HEK293 (cell line): ENCODE measurements at regions not wholly inside any gene's neighbourhood (a gene's known extent, or its start where the extent isn't known, plus 50 kb on each side); places are given as distances from the start of the nearest gene placed in this dataset.

Experiments
- CTCF ChIA-PET: fragments of 350-600 bp; formaldehyde crosslinking; extraction: SDS; loops from one replicate; lab custom pipeline; 2021; ENCODE audit warnings: antibody characterized with exemption; lab: Yijun Ruan, JAX
- POLR2A ChIA-PET: fragments of 300-600 bp; formaldehyde crosslinking; extraction: SDS; loops from one replicate; lab custom pipeline; 2020; ENCODE audit warnings: antibody characterized with exemption, inconsistent platforms; lab: Yijun Ruan, JAX
- H3K27ac ChIP-seq: fragments of 200-500 bp; sonication (Bioruptor generic); 2 replicates; pipeline ENCODE4 v1.5.1; 2014; ENCODE audit warnings: low read depth, low read length, control low read depth, inconsistent platforms; ENCODE audit errors: extremely low read depth
- H3K36me3 ChIP-seq, 2 experiments: fragments of 200-500 bp in 1 of 2; sonication (Bioruptor generic) in 1 of 2; 1 replicate in 1 of 2; 2 replicates in 1 of 2; pipeline ENCODE4 v1.5.1; 2014 to 2017; ENCODE audit warnings: inconsistent platforms in 2 of 2, low read length in 2 of 2; ENCODE audit not compliant: control insufficient read depth in 2 of 2, insufficient read depth in 1 of 2
- H3K4me1 ChIP-seq: fragments of 200-500 bp; sonication (Bioruptor generic); 2 replicates; pipeline ENCODE4 v1.5.1; 2014; ENCODE audit warnings: mild to moderate bottlenecking, low read length, inconsistent platforms; ENCODE audit not compliant: control insufficient read depth, insufficient read depth
- H3K4me3 ChIP-seq: 2 replicates; pipeline ENCODE4 v1.5.1; 2011; ENCODE audit warnings: low read depth, mild to moderate bottlenecking, control low read depth, low read length, moderate library complexity
- H3K9me3 ChIP-seq: fragments of 200-500 bp; sonication (Bioruptor generic); 2 replicates; pipeline ENCODE4 v1.5.1; 2014; ENCODE audit warnings: low read depth, low read length, inconsistent platforms; ENCODE audit not compliant: control insufficient read depth, insufficient read depth
- GFI1B ChIP-seq: fragments of 450-650 bp; formaldehyde crosslinking; IDR thresholded peaks from 2 replicates; pipeline ENCODE4 v1.5.1; 2016; ENCODE audit warnings: missing biosample characterization, missing genetic modification characterization
- GLI4 ChIP-seq: fragments of 450-650 bp; formaldehyde crosslinking; IDR thresholded peaks from 2 replicates; pipeline ENCODE4 v1.5.1; 2016; ENCODE audit warnings: missing biosample characterization, missing genetic modification characterization
- OVOL3 ChIP-seq: fragments of 450-650 bp; formaldehyde crosslinking; IDR thresholded peaks from 2 replicates; pipeline ENCODE4 v1.5.1; 2016; ENCODE audit warnings: missing biosample characterization, missing genetic modification characterization
- ZBTB48 ChIP-seq: fragments of 450-650 bp; formaldehyde crosslinking; IDR thresholded peaks from 2 replicates; pipeline ENCODE4 v1.5.1; 2016; ENCODE audit warnings: missing biosample characterization, missing genetic modification characterization
- ZFP41 ChIP-seq: fragments of 450-650 bp; formaldehyde crosslinking; IDR thresholded peaks from 2 replicates; pipeline ENCODE4 v1.5.1; 2016; ENCODE audit warnings: missing biosample characterization, missing genetic modification characterization, borderline replicate concordance
- ZNF138 ChIP-seq: fragments of 450-650 bp; formaldehyde crosslinking; IDR thresholded peaks from 2 replicates; pipeline ENCODE4 v1.5.1; 2016; ENCODE audit warnings: missing biosample characterization, missing genetic modification characterization, borderline replicate concordance
- ZNF211 ChIP-seq: fragments of 450-650 bp; formaldehyde crosslinking; IDR thresholded peaks from 2 replicates; pipeline ENCODE4 v1.5.1; 2016; ENCODE audit warnings: low read depth, missing biosample characterization, missing genetic modification characterization
- ZNF221 ChIP-seq: fragments of 450-650 bp; formaldehyde crosslinking; IDR thresholded peaks from 2 replicates; pipeline ENCODE4 v1.5.1; 2017; ENCODE audit warnings: missing biosample characterization, missing genetic modification characterization, borderline replicate concordance
- ZNF341 ChIP-seq: fragments of 450-650 bp; formaldehyde crosslinking; IDR thresholded peaks from 2 replicates; pipeline ENCODE4; 2016; ENCODE audit warnings: low read depth, missing biosample characterization, missing genetic modification characterization
- ZNF354C ChIP-seq: fragments of 450-650 bp; formaldehyde crosslinking; IDR thresholded peaks from 2 replicates; pipeline ENCODE4 v1.5.1; 2016; ENCODE audit warnings: missing biosample characterization, missing genetic modification characterization, low read depth, borderline replicate concordance
- ZNF473 ChIP-seq: fragments of 450-650 bp; formaldehyde crosslinking; IDR thresholded peaks from 2 replicates; pipeline ENCODE4 v1.5.1; 2017; ENCODE audit warnings: missing biosample characterization, missing genetic modification characterization
- ZNF544 ChIP-seq: fragments of 450-650 bp; formaldehyde crosslinking; IDR thresholded peaks from 2 replicates; pipeline ENCODE4 v1.5.0; 2017; ENCODE audit warnings: missing biosample characterization, missing genetic modification characterization
- ZNF548 ChIP-seq: fragments of 450-650 bp; formaldehyde crosslinking; IDR thresholded peaks from 2 replicates; pipeline ENCODE4 v1.5.1; 2016; ENCODE audit warnings: missing biosample characterization, missing genetic modification characterization
- ZNF549 ChIP-seq: fragments of 450-650 bp; IDR thresholded peaks from 2 replicates; pipeline ENCODE4 v1.5.1; 2018; ENCODE audit warnings: missing biosample characterization, missing genetic modification characterization, mild to moderate bottlenecking, inconsistent platforms, moderate library complexity
- ZNF610 ChIP-seq: fragments of 450-650 bp; formaldehyde crosslinking; IDR thresholded peaks from 2 replicates; pipeline ENCODE4 v1.5.1; 2016; ENCODE audit warnings: missing biosample characterization, missing genetic modification characterization, borderline replicate concordance
- ZNF626 ChIP-seq: fragments of 450-650 bp; sonication (Bioruptor Pico); formaldehyde crosslinking; IDR thresholded peaks from 2 replicates; pipeline ENCODE4 v1.5.1; 2018; ENCODE audit warnings: missing biosample characterization, missing genetic modification characterization, inconsistent platforms
- TF ChIP-seq, protein P1 (sequence below): fragments of 450-650 bp; formaldehyde crosslinking; IDR thresholded peaks from 2 replicates; pipeline ENCODE4 v1.5.1; 2017; ENCODE audit warnings: missing biosample characterization, missing genetic modification characterization
- TF ChIP-seq, protein P2 (sequence below): fragments of 450-650 bp; formaldehyde crosslinking; IDR thresholded peaks from 2 replicates; pipeline ENCODE4 v1.5.1; 2016; ENCODE audit warnings: missing biosample characterization, missing genetic modification characterization
- TF ChIP-seq, protein P3 (sequence below): fragments of 450-650 bp; formaldehyde crosslinking; IDR thresholded peaks from 2 replicates; pipeline ENCODE4 v1.5.1; 2016; ENCODE audit warnings: missing biosample characterization, missing genetic modification characterization, borderline replicate concordance

DNA sequence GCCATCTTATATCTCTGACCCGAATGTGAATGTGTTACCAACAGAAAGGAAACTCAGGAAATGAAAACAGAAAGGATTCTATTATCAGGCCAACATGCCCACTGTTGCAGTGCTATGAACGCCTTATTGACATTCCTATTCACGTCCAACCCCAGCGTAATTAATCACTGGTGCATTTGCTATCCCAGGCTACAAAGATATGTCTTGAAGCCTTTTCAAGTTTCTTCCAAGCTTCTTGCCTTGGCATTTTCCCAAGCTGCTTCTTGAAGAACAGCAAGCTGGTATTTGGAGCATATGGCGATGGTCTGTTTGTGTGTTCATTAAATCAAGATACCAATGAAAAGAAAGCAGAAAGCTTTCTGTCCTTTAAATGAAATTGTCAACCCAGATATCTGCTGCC is 579.2 kb upstream of the ZNF462 start (continued):
- TF ChIP-seq, protein P1, sequence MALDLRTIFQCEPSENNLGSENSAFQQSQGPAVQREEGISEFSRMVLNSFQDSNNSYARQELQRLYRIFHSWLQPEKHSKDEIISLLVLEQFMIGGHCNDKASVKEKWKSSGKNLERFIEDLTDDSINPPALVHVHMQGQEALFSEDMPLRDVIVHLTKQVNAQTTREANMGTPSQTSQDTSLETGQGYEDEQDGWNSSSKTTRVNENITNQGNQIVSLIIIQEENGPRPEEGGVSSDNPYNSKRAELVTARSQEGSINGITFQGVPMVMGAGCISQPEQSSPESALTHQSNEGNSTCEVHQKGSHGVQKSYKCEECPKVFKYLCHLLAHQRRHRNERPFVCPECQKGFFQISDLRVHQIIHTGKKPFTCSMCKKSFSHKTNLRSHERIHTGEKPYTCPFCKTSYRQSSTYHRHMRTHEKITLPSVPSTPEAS (tag by site-specific recombination), result no peak
- TF ChIP-seq GLI4, result no peak
- TF ChIP-seq OVOL3 (tag by site-specific recombination), result no peak
- TF ChIP-seq ZNF138 (tag by site-specific recombination), result no peak
- no peak for TF ChIP-seq ZNF341 (tag by site-specific recombination)

DNA sequence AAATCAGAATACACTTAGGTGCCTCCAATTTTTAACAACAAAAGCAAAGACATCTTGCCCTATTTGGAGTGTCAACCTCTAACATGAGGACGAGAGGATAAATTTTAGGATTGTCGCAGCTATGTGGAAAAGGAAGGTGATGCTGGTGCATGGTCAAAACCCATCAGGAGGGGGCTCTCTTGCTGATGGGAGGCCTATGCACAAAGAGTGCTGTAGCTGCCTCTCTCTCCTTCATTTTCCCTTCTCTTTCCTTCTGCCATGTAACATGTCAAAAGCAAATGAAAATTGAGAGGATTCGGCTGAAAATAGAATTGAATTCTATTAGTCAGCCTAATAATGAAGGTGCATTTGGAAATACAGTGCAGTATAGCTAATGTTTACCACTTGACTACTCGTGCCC is 578.7 kb upstream of the ZNF462 start:
- Histone ChIP-seq H3K27ac (no peak overlapping the region), H3K36me3 (no peaks in the 10 kb centered on the region), H3K4me3 (no peak overlapping the region), H3K9me3 (no peaks in the 10 kb centered on the region), H3K4me1 (no peaks in the 10 kb centered on the region)
- ChIA-PET POLR2A (interaction anchor here (0.6 kb wide), 1 partner anchor 248 kb away, joined by 3 read pairs; no protein-coding TSS in a partner anchor), CTCF (interaction anchor here (0.5 to 1.2 kb wide), 7 partner anchors 10 to 860 kb away, joined by 3 to 8 read pairs (median 4); no protein-coding TSS in a partner anchor)
- no peak for TF ChIP-seq ZNF548 (tag by site-specific recombination)
- no peak for TF ChIP-seq ZFP41 (tag by site-specific recombination)
- no peak for TF ChIP-seq ZNF221
- TF ChIP-seq ZBTB48, result no peak
- TF ChIP-seq, protein P2, sequence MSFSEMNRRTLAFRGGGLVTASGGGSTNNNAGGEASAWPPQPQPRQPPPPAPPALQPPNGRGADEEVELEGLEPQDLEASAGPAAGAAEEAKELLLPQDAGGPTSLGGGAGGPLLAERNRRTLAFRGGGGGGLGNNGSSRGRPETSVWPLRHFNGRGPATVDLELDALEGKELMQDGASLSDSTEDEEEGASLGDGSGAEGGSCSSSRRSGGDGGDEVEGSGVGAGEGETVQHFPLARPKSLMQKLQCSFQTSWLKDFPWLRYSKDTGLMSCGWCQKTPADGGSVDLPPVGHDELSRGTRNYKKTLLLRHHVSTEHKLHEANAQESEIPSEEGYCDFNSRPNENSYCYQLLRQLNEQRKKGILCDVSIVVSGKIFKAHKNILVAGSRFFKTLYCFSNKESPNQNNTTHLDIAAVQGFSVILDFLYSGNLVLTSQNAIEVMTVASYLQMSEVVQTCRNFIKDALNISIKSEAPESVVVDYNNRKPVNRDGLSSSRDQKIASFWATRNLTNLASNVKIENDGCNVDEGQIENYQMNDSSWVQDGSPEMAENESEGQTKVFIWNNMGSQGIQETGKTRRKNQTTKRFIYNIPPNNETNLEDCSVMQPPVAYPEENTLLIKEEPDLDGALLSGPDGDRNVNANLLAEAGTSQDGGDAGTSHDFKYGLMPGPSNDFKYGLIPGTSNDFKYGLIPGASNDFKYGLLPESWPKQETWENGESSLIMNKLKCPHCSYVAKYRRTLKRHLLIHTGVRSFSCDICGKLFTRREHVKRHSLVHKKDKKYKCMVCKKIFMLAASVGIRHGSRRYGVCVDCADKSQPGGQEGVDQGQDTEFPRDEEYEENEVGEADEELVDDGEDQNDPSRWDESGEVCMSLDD (tag by site-specific recombination), result no peak
- no peak for TF ChIP-seq ZNF549 (tag by site-specific recombination)
- TF ChIP-seq ZNF354C, result no peak
- TF ChIP-seq, protein P3, sequence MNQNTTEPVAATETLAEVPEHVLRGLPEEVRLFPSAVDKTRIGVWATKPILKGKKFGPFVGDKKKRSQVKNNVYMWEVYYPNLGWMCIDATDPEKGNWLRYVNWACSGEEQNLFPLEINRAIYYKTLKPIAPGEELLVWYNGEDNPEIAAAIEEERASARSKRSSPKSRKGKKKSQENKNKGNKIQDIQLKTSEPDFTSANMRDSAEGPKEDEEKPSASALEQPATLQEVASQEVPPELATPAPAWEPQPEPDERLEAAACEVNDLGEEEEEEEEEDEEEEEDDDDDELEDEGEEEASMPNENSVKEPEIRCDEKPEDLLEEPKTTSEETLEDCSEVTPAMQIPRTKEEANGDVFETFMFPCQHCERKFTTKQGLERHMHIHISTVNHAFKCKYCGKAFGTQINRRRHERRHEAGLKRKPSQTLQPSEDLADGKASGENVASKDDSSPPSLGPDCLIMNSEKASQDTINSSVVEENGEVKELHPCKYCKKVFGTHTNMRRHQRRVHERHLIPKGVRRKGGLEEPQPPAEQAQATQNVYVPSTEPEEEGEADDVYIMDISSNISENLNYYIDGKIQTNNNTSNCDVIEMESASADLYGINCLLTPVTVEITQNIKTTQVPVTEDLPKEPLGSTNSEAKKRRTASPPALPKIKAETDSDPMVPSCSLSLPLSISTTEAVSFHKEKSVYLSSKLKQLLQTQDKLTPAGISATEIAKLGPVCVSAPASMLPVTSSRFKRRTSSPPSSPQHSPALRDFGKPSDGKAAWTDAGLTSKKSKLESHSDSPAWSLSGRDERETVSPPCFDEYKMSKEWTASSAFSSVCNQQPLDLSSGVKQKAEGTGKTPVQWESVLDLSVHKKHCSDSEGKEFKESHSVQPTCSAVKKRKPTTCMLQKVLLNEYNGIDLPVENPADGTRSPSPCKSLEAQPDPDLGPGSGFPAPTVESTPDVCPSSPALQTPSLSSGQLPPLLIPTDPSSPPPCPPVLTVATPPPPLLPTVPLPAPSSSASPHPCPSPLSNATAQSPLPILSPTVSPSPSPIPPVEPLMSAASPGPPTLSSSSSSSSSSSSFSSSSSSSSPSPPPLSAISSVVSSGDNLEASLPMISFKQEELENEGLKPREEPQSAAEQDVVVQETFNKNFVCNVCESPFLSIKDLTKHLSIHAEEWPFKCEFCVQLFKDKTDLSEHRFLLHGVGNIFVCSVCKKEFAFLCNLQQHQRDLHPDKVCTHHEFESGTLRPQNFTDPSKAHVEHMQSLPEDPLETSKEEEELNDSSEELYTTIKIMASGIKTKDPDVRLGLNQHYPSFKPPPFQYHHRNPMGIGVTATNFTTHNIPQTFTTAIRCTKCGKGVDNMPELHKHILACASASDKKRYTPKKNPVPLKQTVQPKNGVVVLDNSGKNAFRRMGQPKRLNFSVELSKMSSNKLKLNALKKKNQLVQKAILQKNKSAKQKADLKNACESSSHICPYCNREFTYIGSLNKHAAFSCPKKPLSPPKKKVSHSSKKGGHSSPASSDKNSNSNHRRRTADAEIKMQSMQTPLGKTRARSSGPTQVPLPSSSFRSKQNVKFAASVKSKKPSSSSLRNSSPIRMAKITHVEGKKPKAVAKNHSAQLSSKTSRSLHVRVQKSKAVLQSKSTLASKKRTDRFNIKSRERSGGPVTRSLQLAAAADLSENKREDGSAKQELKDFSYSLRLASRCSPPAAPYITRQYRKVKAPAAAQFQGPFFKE (tag by site-specific recombination), result no peak
- no peak for TF ChIP-seq ZNF610
- TF ChIP-seq ZNF473 (tag by site-specific recombination), result no peak
- TF ChIP-seq ZNF626 (tag by site-specific recombination), result no peak
- TF ChIP-seq GFI1B (tag by site-specific recombination), result no peak
- no peak for TF ChIP-seq ZNF544 (tag by site-specific recombination)
- TF ChIP-seq ZNF211 (tag by site-specific recombination), result no peak
